KMS-11 (cell line): ENCODE measurements at regions not wholly inside any gene's neighbourhood (a gene's known extent, or its start where the extent isn't known, plus 50 kb on each side); places are given as distances from the start of the nearest gene placed in this dataset.

Experiments
- H2AFZ ChIP-seq: fragments of 200-600 bp; sonication (generic); 2 replicates; pipeline ENCODE4 v1.6.1; 2016; ENCODE audit warnings: antibody characterized with exemption, mixed run types, low read depth
- H3K27ac ChIP-seq: fragments of 200-600 bp; sonication (generic); 2 replicates; pipeline ENCODE4 v1.6.1; 2016; ENCODE audit warnings: mild to moderate bottlenecking, mixed run types
- H3K27me3 ChIP-seq: fragments of 200-600 bp; sonication (generic); 2 replicates; pipeline ENCODE4 v1.6.1; 2017; ENCODE audit warnings: mild to moderate bottlenecking, low read depth, mixed run types, moderate library complexity; ENCODE audit not compliant: insufficient read depth
- H3K36me3 ChIP-seq: fragments of 200-600 bp; sonication (generic); 2 replicates; pipeline ENCODE4 v1.6.1; 2017; ENCODE audit warnings: mild to moderate bottlenecking, mixed run types; ENCODE audit not compliant: insufficient read depth
- H3K4me1 ChIP-seq: fragments of 200-600 bp; sonication (generic); 2 replicates; pipeline ENCODE4 v1.6.1; 2016; ENCODE audit warnings: mild to moderate bottlenecking, low read depth, mixed run types; ENCODE audit not compliant: poor library complexity, severe bottlenecking
- H3K4me2 ChIP-seq: fragments of 200-600 bp; sonication (generic); 2 replicates; pipeline ENCODE4 v1.7.0; 2016; ENCODE audit warnings: mild to moderate bottlenecking, mixed run types
- H3K4me3 ChIP-seq: fragments of 200-600 bp; sonication (generic); IDR thresholded peaks from 2 replicates; pipeline ENCODE4 v1.6.1; 2017; ENCODE audit warnings: low read depth, low read length, mixed read lengths; ENCODE audit not compliant: insufficient read depth
- H3K79me2 ChIP-seq: fragments of 200-600 bp; sonication (generic); 2 replicates; pipeline ENCODE4 v1.6.1; 2016; ENCODE audit warnings: low read depth, mixed run types; ENCODE audit not compliant: insufficient read depth
- H3K9ac ChIP-seq: fragments of 200-600 bp; sonication (generic); 2 replicates; pipeline ENCODE4 v1.6.1; 2016; ENCODE audit warnings: mild to moderate bottlenecking, mixed run types
- H4K20me1 ChIP-seq: fragments of 200-600 bp; sonication (generic); 2 replicates; pipeline ENCODE4 v1.6.1; 2016; ENCODE audit warnings: mild to moderate bottlenecking, mixed run types; ENCODE audit not compliant: insufficient read depth
- CTCF ChIP-seq: fragments of 200-600 bp; sonication (generic); conservative IDR thresholded peaks from 2 replicates; pipeline ENCODE4 v1.6.1; 2017; ENCODE audit warnings: low read depth, mild to moderate bottlenecking, antibody characterized with exemption, low read length, moderate library complexity, mixed read lengths

- no peaks in the 10 kb centered on the region for H4K20me1 ChIP-seq
- no peak overlapping the region for H2AFZ ChIP-seq
- H3K79me2 ChIP-seq: no peaks in the 10 kb centered on the region
- no peak overlapping the region for H3K27ac ChIP-seq
- H3K4me1 ChIP-seq: no peaks in the 10 kb centered on the region
- no peak overlapping the region for H3K9ac ChIP-seq
- H3K36me3 ChIP-seq: no peaks in the 10 kb centered on the region
- H3K4me2 ChIP-seq: no peak overlapping the region
- no peak for TF ChIP-seq CTCF
- no peaks in the 10 kb centered on the region for H3K27me3 ChIP-seq
- H3K4me3 ChIP-seq: no peak overlapping the region
Measured at GRCh38 chr1:217238945-217239344, 391.9 kb downstream of the GPATCH2 start.

GRCh38 chr1:217230412-217230811, 400.5 kb downstream of the GPATCH2 start:
- Histone ChIP-seq H3K9ac (no peak overlapping the region), H3K79me2 (no peaks in the 10 kb centered on the region), H3K4me1 (no peaks in the 10 kb centered on the region), H3K36me3 (no peaks in the 10 kb centered on the region), H3K4me3 (no peak overlapping the region), H3K4me2 (no peak overlapping the region), H4K20me1 (no peaks in the 10 kb centered on the region), H3K27ac (no peak overlapping the region), H2AFZ (no peak overlapping the region), H3K27me3 (no peaks in the 10 kb centered on the region)
- TF ChIP-seq CTCF: no peak

- H3K27me3 ChIP-seq: no peaks in the 10 kb centered on the region
- H2AFZ ChIP-seq: no peak overlapping the region
- no peaks in the 10 kb centered on the region for H3K79me2 ChIP-seq
- H3K4me3 ChIP-seq: no peak overlapping the region
- H3K27ac ChIP-seq: no peak overlapping the region
- H3K4me2 ChIP-seq: no peak overlapping the region
- H3K36me3 ChIP-seq: no peaks in the 10 kb centered on the region
- TF ChIP-seq CTCF: no peak
- H3K4me1 ChIP-seq: no peaks in the 10 kb centered on the region
- no peak overlapping the region for H3K9ac ChIP-seq
- no peaks in the 10 kb centered on the region for H4K20me1 ChIP-seq
Measured at GRCh38 chr1:217228689-217229088, 402.2 kb downstream of the GPATCH2 start.

GRCh38 chr1:217224201-217224600, 406.7 kb downstream of the GPATCH2 start:
- H3K9ac ChIP-seq: no peak overlapping the region
- no peak overlapping the region for H2AFZ ChIP-seq
- no peaks in the 10 kb centered on the region for H3K36me3 ChIP-seq
- H3K27ac ChIP-seq: no peak overlapping the region
- TF ChIP-seq CTCF: no peak
- no peaks in the 10 kb centered on the region for H3K79me2 ChIP-seq
- H3K4me2 ChIP-seq: no peak overlapping the region
- no peaks in the 10 kb centered on the region for H3K27me3 ChIP-seq
- no peak overlapping the region for H3K4me3 ChIP-seq
- H3K4me1 ChIP-seq: no peaks in the 10 kb centered on the region
- H4K20me1 ChIP-seq: no peaks in the 10 kb centered on the region

- Histone ChIP-seq H3K4me3 (no peak overlapping the region), H3K4me1 (no peaks in the 10 kb centered on the region), H3K27ac (no peak overlapping the region), H3K79me2 (no peaks in the 10 kb centered on the region), H3K27me3 (no peaks in the 10 kb centered on the region), H3K36me3 (no peaks in the 10 kb centered on the region), H4K20me1 (no peaks in the 10 kb centered on the region), H3K9ac (no peak overlapping the region), H2AFZ (no peak overlapping the region), H3K4me2 (no peak overlapping the region)
- TF ChIP-seq CTCF: no peak
Measured at GRCh38 chr1:217214551-217214950, 416.3 kb downstream of the GPATCH2 start.
